GM23248 (cell line): ENCODE measurements at regions not wholly inside any gene's neighbourhood (a gene's known extent, or its start where the extent isn't known, plus 50 kb on each side); places are given as distances from the start of the nearest gene placed in this dataset.

Source experiments
- EZH2 ChIP-seq: fragments of 200-600 bp; sonication (generic); IDR thresholded peaks from 2 replicates; pipeline ENCODE4 v1.6.1; 2018; ENCODE audit warnings: antibody characterized with exemption, mild to moderate bottlenecking; ENCODE audit not compliant: insufficient read depth, poor library complexity, severe bottlenecking
- EZH2phosphoT487 ChIP-seq: fragments of 200-600 bp; sonication (generic); IDR thresholded peaks from 2 replicates; pipeline ENCODE4 v1.6.1; 2018; ENCODE audit warnings: antibody characterized with exemption, moderate library complexity, mild to moderate bottlenecking, low read depth; ENCODE audit not compliant: insufficient read depth

DNA sequence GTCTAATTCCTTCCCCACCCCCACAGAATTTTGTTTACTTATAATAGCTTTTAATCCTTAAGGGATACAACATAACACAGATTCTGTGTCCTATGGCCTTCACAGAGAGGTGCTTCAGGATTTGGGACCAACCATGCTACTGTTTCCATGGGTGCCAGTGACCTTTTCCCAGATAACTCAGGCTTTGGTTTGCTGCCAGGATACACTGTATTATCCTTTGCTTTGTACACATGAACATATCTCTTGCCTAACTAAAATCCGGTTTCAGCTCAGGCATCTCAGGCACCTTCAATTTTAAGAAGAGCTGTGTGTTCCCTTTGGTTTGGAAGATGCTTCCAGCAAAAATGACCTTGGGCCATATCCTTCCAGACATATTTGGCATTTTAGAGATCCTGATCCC, 428.4 kb upstream of the CDH5 start:
- TF ChIP-seq EZH2: no peak
- TF ChIP-seq EZH2phosphoT487: no peak
